Glomerular endothelial cell (primary cell): ENCODE measurements at regions not wholly inside any gene's neighbourhood (a gene's known extent, or its start where the extent isn't known, plus 50 kb on each side); places are given as distances from the start of the nearest gene placed in this dataset.
"Not testable (repeated sequence)": the region's sequence is repeated elsewhere in the genome, so short reads cannot be mapped to it uniquely, and the experiment has no call there.

Experiments used
- DNase-seq: peaks from one replicate; pipeline ENCODE4 v3.0.0-alpha.2; 2011; ENCODE audit warnings: low read depth, low spot score; ENCODE audit errors: extremely low read depth

DNA sequence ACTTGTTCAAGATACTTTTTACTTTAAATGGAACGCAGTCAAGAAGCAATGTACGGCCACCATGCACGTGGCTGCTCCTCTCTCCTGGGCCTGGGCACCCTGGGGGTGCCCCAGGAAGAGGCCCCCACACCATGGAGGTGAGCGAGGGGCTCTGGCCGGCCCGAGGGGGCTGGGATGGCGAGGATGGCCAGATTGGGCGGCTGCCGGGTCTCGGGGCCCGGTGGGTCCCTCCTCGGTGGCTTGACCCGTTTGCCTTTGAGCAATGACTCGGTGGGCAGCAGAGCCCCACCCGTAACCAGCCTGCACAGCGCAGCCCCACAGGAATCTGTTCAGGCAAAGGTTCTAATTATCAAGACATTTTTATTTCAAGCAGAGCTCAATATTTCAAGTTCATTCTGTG, 167.4 kb downstream of the BRD1 start:
- no peak for DNase-seq

DNA sequence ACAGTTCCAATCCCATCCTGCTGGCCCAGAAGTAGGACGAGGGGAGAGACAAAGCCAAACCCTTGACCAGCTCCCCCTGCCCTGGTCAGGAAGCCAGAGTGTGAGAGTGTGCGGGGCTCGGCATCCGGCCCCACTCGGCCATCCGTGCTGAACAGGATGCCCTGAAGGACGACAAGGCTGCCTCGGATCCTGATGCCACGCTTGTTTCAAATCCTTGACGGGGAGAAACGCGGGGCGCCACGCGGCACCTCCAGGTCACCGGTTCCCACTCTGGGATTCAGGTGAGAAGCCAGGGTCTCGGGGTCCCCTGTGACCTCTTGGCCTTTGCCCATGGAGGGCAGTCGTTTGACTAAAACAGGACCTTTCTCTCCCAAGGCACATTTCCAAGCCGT, 167.8 kb downstream of the BRD1 start:
- no peak for DNase-seq

DNA sequence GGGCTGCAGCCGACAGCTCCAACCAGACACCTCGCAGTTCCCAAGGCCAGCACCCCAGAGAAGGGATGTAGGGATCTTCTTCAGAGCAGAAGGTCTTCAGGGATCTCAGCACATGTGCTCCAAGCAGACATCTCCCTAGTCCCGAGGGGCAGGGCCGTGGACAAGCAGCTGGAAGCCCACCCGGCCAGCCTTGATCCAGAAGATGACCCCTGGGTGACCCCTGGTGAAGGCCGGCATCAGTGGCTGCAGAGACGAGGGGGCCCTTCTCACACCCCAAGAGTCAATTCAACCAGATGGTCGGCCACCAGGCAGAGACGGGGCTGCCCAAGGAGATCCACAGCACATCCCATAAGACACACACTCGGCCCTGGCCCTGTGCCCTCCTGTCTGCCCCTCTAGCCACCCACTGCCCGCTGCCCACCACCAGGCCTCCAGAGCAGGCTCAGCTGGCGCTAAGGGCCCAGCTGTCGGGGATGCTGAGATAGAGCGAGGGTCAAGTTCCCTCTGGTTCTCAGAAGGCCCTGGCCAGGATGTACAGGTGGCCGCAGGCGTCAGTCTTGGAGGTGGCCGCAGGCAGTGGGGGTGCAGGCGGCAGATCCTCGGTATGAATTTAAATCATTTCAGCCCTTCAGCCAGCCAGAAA, 168.3 kb downstream of the BRD1 start:
- DNase-seq, result no peak

DNA sequence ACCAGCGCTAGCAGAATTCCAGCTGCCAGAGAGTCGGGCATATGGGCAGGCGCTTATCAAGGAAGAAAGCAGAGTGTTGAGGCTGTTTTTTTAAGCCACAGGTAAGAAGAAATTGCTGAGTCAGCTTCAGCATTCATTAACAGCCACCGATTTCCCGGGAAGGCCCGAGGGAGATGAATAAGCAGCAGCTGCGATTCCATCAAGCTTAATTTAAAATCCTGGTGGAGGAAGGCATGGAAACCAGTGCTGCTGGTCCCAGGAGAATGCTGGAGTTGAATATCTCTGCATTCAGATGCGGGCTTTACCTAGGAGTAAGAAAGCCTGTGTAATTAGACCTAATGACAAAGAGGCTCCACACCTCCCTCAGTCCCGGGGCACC, 168.8 kb downstream of the BRD1 start:
- no peak for DNase-seq

DNA sequence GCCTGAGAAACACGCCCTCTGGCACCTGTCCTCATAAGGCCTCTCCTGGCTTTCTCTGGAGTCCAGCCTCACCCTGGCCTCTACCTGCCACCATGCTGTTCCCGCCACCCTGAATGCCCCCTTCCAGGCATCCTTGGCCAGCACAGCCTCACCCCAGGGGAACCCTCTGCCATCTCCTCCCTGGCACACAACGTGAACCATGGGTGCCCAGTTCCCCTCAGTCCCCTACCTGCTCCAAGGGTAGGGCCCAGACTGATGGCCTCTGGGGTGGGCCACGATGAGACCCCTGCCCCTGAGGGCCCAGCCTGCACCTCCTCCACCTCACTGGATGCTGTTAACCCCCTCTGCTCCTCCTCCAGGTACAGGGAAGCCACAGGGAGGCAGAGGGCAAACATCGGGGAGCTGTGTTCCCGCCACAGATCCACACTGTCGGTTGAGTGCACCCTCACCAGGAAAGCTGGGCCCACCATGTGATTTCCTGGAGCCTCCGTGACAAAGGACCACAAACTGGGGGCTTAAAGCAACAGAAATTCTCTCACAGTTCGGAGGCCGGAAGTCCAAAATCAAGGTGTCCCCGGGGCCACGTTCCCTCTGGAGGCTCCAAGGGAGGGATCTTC, 169.6 kb downstream of the BRD1 start:
- DNase-seq, result no peak

DNA sequence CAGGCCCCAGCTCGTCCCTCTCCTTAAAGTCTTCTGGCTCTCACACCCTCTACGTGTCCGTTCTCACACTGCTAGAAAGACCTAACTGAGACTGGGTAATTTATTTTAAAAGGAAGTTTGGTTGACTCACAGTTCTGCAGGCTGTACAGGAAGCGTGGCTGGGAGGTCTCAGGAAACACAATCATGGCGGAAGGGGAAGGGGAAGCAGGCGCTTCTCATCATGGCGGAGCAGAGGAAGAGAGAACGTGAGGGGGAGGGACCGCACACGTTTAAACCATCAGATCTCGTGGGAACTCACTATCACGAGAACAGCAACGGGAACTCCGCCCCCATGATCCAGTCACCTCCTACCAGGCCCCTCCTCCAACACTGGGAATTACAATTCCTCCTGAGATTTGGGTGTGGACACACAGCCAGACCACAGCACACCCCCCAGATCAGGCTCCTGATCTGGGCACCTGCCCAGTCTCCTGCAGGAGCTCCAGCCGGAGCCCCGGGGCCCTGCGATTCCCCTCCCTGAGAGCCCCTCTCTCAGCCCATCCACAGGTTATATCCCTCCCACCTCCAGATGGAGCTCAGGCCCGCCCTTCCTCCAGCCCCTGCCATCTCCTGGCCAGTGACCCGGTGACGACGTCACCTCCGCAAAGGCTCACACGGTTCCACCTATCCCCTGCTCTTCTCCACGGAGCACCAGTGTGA, 170.2 kb downstream of the BRD1 start:
- DNase-seq, result peak; percentile 89

DNA sequence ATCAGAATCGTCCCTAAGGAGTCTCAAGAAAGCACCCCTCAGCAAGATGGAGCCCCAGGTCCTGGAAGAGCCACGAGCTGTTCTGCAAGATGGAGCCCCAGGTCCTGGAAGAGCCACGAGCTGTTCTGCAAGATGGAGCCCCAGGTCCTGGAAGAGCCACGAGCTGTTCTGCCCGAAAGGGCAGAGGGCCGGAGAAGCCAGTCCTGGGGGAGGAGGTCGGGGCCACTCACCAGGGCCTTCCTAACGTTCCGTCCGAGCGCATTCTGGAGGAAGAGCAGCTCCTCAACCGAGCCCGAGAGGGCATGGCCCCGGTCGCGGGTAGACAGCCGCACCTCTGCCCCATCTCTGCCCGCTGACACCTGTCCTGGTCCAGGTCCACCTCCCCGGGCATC, 170.8 kb downstream of the BRD1 start:
- DNase-seq, result not testable (repeated sequence)

DNA sequence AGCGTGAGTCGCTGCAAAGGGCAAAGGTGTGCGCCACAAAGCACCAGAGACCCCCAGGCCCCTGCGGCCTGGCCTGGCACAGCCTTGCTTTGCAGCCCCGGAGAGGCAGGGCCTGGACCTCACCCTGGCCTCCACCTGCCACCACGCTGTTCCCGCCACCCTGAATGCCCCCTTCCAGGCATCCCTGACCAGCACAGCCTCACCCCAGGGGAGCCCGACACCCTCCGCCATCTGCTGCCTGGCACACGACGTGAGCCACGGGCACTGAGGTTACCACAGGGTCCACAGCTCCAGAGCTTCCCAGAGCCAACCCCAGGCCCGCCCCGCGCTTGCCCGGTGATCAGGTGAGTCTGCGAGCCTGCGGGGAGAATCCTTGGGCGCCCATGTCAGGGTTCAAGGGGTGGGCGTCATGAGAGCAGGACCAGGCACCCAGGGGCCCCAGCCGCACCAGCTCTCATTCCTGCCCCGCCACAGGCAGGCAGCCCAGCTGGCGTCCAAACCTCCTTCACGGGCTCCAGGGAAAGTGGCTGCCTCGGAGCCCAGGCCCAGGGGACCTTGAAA, 171.3 kb downstream of the BRD1 start:
- DNase-seq, result no peak

DNA sequence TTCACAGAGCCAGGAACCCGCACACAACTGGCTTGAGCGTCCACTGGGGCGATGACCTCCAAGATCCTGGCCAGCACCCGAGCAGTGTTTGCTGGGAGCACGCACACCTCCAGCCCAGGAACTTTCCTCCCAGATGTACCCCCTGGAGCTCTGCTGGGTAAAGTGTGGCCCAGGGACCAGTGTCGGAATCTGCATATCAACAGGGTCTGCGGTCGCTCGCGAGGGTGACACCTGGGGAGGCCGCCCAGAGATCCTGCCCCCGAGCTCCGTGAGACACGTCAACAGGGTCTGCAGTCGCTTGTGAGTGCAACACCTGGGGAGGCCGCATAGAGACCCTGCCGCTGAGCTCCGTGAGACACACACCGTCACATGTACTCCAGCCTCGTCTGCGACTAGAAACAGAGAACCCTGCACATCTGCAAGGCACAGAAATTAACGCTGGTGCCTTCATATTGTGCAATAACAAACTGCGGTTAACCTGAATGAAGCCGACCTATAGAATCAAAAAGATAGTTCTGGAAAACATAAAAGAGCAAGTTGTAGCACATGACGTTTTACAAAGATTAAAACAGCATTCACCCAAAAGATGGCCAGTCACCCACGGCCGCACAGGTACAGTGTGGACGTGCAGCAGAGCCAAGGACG, 172.4 kb downstream of the BRD1 start:
- DNase-seq, result no peak

DNA sequence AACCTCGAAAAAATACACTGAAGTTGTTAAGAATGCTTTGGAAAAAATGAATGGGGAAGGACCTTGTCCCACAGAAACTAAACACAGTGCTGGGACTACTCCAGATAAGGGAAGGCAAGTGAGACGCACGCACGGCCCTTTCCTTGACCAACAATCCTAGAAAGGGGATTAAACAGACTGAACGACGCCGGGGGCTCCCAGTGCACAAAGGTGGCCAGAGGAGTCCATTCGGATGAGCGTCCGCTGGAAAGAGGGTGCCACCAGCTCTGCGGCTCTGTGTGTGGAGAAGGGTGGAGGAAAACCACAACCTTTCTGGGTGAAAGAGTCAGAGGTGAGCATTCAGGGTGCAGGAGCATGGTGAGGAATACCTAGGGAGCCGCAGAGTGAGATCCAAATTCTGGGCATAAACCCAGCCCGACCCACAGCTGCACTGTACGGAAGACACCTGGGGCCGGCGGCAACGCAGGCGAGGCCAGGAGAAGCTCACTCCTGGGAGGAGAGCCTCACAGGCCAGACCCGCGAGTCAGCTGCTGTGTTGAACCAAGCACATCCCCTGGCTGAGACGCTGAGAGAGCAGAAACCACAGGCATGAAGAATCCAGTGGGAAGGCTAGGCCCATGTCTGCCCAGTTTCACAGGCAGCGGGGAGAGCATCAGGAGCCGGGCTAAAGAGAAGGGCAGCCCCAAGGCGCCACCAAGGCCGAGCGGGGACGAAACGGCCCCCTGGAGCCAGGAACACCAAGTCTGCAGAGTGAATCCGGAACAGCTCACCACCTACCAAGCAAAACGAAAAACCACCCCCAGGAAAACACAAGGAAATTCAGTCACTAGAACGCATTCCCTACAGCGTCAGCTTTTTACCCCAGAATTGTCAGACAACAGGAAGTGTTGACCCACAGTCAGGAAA, 177.1 kb downstream of the BRD1 start:
- DNase-seq, result no peak

DNA sequence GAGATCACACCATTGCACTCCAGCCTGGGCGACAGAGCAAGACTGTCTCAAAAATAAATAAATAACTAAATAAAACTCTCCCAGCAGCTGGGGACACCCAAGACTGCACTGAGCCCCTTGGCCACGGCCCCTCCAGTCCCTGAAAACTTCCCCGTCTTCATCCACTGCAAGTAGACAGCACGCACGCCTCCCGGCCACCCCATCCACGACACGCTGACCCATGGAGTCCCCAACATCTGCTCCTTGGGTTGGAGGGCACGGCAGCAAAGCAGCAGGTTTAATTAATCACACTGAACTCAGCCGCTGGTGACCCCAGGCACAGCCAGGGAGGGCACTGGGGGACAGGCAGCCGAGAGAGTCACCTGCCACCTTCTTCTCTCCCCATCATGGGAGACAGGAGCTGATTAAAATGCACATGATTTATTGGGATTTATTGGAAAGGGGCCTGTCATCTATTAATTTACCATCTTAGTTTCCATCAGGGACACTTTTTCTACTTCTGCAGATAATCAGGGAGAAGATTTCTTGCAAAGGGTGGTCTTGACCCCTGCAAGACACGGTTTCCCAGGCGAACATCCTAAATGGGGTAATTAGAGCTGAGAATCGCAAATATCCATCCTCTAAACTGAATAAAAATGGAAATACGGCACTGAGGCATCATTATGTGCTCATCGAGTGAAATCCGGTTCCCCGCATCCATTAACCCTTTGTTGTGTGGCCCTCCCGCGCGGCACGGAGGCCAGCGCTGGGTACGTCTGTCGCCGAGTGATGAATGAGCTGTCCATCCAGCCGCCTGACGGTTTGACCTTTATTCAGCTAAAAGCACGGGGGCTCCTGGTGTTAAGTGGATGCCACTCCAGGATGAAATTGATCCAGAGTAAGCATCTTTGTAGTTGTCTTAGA, 178.3 kb downstream of the BRD1 start:
- no peak for DNase-seq

DNA sequence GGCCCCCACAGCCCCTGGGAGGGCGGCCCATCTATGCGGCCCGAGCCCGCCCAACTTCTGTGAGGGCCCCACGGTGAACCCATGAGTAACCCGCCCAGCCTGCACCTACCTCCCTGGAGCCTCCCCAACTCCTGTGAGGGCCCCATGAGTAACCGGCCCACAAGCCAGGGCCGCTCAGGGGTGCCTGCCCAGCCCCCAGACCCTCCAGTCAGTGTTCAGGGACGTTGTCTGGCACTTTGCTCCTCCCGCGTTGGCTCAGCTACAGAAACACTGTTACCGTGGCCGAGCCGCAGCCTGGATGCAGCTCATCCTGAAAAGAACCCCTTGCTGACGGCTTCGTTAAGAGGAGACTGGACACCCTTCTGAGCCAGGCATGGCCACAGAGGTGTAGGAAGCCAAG, 179.6 kb downstream of the BRD1 start:
- no peak for DNase-seq

DNA sequence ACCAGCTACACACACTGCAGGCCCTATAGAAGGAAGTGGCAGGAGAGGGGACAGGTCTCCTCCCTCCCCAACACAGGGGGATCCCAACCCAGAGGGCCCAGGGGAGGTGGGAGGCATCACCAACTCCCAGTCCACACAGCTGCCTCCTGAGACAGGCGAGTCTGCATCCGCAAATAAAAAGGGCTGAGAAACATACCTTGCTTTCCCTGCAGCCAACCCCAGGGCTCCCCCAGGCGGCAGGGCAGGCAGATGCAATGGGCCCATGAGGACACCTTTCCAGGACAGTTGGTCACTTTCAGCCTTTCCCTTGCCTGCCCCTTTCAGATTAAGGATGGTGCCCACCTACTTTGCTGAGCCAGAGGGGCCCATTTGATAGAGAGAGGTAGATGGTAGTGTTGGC, 180.0 kb downstream of the BRD1 start:
- DNase-seq, result no peak

DNA sequence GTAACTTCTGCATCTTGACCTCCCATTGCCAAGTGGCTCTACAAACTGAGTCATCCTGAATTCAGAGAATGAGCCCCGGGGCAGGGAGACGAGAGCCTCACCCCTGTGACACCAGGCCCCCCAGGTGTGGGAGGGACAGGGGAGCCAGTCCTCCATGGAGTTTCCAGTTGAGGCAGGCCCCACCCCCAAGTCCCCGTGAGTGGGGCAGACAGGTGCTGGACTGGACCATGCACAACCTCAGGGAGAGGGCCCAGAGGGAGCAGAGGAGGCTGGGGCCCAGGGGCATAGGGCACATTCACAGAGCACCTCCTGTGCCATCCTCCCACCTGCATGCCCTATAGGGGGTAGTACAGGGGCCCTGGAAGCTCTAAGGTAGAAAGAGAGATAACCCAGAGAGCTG, 180.8 kb downstream of the BRD1 start:
- no peak for DNase-seq

DNA sequence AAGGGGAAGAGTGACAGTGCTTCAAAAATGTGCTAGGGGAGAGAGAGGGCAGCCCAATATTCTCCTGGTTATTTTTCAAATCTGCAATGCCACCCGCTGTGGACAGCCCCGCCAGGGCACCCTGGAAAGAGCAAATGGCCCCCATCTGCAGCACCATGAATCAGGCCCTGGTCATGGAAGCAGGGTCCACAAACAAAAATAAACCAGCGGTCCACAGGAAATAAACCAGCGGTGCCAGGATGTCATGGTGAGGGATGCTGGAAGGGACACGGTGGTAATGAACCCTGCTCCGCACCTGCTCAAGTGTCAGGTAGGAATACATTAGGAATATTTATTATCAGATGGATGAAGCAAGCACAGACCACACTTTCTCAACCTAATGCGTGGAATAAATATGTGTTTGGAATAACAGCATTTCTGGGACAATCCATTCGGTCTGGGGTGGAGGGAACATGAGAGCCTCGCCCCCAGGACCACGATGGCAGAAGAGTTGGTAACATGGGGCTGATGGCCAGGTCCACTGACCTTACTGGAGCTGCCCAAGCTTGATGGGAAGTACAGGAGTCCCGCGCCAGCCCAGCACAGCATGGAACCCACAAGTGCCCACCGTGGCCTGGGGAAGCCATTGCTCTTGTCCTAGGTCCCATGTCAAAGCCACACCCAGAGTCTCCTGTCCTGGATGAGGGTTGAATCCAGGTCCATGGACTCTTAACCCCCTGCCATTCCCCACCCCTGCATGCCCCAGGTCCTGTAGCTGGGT, 181.7 kb downstream of the BRD1 start:
- DNase-seq, result no peak

DNA sequence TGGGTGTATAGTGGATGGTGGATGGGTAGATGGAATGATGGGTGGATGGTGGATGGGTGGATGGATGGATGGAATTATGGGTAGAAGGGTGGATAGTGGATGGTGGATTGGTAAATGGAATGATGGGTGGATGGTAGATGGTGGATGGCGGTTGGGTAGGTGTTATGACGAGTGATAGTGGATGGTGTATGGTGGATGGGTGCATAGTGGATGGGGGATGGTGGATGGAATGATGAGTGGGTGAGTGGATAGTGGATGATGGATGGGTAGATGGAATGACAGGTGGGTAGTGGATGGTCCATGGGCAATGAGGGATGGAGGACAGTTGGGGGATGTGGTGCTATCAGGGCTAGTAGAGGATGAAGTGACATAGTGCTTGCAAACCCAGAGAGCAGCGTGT, 182.4 kb downstream of the BRD1 start:
- no peak for DNase-seq

DNA sequence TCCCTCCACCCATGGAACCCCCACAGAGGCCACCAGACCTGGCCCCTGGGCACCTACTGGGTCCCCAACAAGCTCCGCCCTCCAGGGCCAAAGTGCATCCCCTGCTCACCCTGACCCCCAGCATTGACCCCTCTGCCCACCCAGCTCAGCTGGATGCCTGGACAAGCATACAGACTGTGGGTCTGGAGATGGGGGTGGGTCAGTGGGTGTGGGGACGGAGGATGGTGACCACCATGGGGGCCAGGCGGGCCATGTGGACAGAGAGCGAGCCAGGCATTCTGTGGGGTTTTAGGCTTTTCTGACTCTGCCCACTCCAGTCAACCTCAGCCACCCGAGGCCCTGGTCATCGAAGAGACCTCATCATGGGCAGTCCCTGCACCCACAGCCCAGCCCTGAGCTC, 183.7 kb downstream of the BRD1 start:
- DNase-seq, result no peak

DNA sequence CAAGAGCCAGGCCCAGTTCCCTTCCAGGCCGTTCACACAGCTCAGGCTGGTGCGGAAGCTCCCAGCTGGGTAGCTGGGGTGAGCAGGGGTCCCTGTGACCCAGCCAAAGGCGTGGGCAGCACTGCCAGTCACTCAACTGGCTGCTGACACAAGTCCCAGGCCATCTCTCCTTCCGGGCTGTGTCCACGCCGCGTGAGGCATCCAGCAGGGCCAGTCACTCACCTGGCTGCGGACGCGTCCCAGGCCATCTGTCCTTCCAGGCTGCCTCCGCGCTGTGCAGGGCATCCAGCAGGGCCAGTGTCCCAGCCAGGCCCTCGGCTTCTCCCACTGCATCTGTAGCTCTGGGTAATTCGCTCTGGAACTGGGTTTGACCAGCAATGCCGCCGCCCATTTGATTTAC, 184.2 kb downstream of the BRD1 start:
- no peak for DNase-seq

DNA sequence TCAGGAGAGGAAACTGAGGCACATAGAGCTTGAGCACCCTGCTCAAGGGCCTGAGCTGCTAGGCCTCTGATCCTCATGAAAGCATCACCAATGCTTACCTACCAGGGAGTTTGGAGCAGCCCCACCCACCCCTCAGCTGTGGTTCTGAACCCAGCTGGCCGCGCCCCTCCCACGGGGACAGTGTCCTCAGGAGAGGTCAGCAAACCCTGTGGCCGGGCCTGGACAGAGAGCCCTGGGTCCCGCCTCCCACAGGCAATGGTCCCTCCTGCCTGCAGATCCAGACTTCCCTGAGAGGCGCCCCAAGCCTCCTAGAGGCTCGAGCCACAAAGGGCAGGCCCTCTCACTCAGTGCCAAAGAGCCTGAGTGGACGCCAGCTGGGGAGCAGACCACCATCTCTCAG, 184.9 kb downstream of the BRD1 start:
- no peak for DNase-seq
